ENCODE measurements at regions not wholly inside any gene's neighbourhood (a gene's known extent, or its start where the extent isn't known, plus 50 kb on each side); places are given as distances from the start of the nearest gene placed in this dataset.
"Not testable (repeated sequence)": the region's sequence is repeated elsewhere in the genome, so short reads cannot be mapped to it uniquely, and the experiment has no call there.

- no peak for DNase-seq (ENCODE audit: low read depth)
- TF ChIP-seq, protein P1, sequence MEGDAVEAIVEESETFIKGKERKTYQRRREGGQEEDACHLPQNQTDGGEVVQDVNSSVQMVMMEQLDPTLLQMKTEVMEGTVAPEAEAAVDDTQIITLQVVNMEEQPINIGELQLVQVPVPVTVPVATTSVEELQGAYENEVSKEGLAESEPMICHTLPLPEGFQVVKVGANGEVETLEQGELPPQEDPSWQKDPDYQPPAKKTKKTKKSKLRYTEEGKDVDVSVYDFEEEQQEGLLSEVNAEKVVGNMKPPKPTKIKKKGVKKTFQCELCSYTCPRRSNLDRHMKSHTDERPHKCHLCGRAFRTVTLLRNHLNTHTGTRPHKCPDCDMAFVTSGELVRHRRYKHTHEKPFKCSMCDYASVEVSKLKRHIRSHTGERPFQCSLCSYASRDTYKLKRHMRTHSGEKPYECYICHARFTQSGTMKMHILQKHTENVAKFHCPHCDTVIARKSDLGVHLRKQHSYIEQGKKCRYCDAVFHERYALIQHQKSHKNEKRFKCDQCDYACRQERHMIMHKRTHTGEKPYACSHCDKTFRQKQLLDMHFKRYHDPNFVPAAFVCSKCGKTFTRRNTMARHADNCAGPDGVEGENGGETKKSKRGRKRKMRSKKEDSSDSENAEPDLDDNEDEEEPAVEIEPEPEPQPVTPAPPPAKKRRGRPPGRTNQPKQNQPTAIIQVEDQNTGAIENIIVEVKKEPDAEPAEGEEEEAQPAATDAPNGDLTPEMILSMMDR (IDR thresholded peaks at IDR 0.05; ENCODE audit: insufficient read depth, low read length): no peak
- H3K4me3 ChIP-seq (ENCODE audit: low read depth, low read length): no peak overlapping the region
These were observed 984.6 kb downstream of the ADGRL2 start for GRCh38 chr1:82785268-82785790.

GRCh38 chr1:82783044-82783443 is 982.3 kb downstream of the ADGRL2 start:
- DNase-seq (ENCODE audit: low read depth): no peak
- no peak overlapping the region for H3K4me3 ChIP-seq (ENCODE audit: low read depth, low read length)
- TF ChIP-seq, protein P1 (IDR thresholded peaks at IDR 0.05; ENCODE audit: insufficient read depth, low read length): no peak

GRCh38 chr1:82782599-82782998 is 981.9 kb downstream of the ADGRL2 start:
- DNase-seq (ENCODE audit: low read depth): no peak
- TF ChIP-seq, protein P1 (IDR thresholded peaks at IDR 0.05; ENCODE audit: insufficient read depth, low read length): no peak
- H3K4me3 ChIP-seq (ENCODE audit: low read depth, low read length): no peak overlapping the region

DNA sequence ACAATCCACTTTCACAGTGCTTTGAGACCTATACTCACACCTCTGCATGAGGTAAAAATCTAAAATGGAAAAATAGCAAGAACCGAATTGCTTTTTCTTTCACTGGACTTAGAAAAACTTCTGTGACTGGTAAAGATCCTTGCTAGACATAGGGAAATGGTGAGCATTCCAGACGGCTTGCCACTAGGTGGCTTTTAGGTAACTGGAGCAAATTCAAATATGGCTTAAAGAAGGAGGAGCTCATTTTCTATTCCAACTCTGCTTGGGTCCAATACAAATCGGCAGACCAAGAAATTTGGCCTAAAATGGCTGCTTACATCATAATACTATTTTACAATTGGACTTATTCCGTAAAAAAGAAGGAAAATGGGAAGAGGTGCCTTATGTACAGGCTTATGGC is 977.9 kb downstream of the ADGRL2 start:
- H3K4me3 ChIP-seq (ENCODE audit: low read depth, low read length): no peak overlapping the region
- TF ChIP-seq, protein P1 (IDR thresholded peaks at IDR 0.05; ENCODE audit: insufficient read depth, low read length): peak; percentile 15
- no peak for DNase-seq (ENCODE audit: low read depth)

GRCh38 chr1:82777240-82777639 is 976.5 kb downstream of the ADGRL2 start:
- DNase-seq (ENCODE audit: low read depth): no peak
- TF ChIP-seq, protein P1 (IDR thresholded peaks at IDR 0.05; ENCODE audit: insufficient read depth, low read length): no peak
- no peak overlapping the region for H3K4me3 ChIP-seq (ENCODE audit: low read depth, low read length)

DNA sequence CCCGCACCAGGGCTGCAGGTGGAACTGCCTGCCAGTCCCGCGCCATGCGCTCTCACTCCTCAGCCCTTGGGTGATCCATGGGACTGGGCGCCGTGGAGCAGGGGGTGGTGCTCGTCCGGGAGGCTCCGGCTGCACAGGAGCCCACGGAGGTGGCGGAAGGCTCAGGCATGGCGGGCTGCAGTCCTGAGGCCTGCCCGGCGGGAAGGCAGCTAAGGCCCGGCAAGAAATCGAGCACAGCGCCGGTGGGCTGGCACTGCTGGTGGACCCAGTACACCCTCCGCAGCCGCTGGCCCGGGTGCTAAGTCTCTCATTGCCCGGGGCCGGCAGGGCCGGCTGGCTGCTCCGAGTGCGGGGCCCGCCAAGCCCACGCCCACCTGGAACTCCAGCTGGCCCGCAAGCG is 976.0 kb downstream of the ADGRL2 start:
- H3K4me3 ChIP-seq (ENCODE audit: low read depth, low read length); DNase-seq (ENCODE audit: low read depth): not testable (repeated sequence)

DNA sequence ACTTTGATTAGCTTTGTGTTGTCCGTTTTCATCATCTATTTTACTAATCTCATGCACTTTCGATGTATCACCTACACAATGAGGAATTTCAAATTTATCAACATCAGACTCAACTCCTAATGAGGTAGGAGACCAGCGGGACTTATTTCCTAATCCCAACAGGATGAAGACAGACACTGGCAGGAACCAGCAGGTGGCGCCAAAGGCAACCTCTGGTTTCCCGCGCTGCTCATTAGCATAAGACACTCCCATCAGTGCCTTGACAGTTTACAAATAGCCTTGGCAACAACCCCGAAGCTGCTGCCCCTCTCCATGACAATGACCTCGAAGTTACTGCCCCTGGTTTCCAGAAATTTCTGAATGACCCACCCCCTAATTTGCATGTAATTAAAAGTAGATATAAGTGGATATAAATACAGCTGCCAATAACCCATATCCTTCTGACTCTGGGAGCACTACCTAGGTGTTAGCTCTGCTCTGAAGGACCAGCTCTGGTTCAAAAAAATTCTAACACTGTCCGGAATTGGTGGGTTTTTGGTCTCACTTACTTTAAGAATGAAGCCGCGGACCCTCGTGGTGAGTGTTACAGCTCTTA is 974.8 kb downstream of the ADGRL2 start:
- H3K4me3 ChIP-seq (ENCODE audit: low read depth, low read length): no peak overlapping the region
- DNase-seq (ENCODE audit: low read depth): peak; percentile 25
- TF ChIP-seq, protein P1 (IDR thresholded peaks at IDR 0.05; ENCODE audit: insufficient read depth, low read length): peak; percentile 50
